NCI-H82 treated with DMSO at 0.1 percent for 48 hours (cell line): ENCODE measurements at regions not wholly inside any gene's neighbourhood (a gene's known extent, or its start where the extent isn't known, plus 50 kb on each side); places are given as distances from the start of the nearest gene placed in this dataset.
"Not testable (repeated sequence)": the region's sequence is repeated elsewhere in the genome, so short reads cannot be mapped to it uniquely, and the experiment has no call there.

ENCODE experiments used
- DNase-seq: peaks from one replicate; lab custom pipeline; 2025; ENCODE audit not compliant: unreplicated experiment; lab: John Stamatoyannopoulos, UW

DNA sequence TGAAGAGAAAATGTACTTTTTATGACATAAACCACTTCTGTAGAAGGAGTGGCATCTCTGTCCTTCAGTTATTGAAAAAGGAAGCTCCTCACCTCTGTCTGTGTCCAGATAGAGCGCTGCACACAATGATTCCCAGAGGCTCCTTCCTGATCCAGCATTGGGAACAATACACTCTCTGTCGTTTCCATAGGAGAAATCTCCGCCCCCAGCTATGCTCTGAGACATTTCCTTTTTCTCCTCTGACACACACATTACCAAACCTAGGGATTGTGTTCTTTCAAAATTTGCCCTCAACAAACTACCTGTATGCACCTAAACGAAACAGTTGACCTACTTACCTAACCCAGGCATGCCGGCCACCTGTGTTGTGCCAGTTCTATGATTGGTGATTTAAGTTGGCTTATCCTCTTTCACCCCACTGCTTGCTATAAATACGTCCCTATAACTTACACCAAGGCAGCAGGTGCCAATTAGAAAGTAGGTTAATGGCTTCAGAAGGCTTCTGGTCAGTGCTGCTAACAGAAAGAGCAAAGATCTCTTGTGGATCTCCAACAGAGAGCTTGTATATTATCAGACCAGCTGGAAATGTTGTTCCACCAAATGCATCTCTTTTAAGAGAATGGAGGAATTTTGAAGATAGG is 140.1 kb upstream of the JCAD start:
- no peak for DNase-seq

DNA sequence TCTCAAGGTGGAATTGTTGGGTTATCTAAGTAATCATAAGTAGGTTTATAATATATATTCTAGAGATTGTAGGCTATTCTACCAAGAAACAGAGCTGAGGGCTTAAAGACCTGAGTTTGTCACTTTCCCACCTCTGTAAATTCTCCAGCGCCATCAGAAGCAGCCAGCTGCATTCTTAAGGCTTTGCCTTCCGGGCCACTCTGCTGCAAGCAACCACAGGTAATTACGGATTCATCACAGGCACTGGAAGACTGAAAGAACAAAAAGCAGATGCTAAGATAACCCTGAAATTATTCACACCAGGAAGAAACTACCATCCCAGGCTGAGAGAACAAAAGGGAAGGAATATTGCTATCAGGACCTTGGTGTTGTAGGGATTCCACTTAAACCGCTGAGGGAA is 137.8 kb upstream of the JCAD start:
- DNase-seq: no peak

DNA sequence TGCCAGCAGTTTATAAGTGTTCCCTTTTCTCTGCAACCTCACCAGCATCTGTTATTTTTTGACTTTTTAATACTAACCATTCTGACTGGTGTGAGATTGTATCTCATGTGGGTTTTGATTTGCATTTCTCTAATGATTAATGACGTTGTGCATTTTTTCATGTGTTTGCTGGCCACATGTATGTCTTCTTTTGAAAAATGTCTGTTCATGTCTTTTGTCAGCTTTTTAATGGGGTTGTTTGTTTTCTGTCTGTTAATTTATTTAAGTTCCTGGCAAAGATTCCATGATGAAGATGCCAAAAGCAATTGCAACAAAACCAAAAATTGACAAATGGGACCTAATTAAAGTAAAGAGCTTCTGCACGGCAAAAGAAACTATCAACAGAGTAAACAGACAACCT is 137.2 kb upstream of the JCAD start:
- not testable (repeated sequence) for DNase-seq

DNA sequence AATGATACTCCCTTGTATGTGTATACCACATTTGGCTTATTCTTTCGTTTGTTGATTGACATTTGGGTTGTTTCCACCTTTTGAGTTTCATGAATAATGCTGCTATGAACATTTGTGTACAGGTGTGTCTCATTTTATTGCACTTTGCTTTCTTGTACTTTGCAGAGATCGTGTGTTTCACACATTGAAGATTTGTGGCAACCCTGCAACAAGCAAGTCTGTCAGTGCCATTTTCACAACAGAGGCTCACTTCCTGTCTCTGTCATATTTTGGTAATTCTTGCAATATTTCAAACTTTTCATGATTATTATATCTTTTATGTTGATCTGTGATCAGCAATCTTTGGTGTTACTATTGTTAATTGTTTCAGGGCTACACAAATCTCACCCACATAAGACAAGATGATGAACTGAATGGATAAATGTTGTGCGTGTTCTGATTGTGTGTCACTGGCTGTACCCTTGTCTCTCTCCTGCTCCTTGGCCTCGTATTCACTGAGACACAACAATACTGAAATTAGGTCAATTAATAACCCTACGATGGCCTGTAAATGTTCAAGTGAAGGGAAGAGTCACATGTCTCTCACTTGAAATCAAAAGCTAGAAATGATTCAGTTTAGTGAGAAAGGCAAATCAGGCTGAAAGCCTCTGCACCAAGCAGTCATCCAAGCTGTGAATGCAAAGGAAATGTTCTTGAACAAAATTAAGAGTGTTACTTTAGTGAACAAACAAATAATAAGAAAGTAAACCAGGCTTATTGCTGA is 133.6 kb upstream of the JCAD start:
- DNase-seq: no peak

DNA sequence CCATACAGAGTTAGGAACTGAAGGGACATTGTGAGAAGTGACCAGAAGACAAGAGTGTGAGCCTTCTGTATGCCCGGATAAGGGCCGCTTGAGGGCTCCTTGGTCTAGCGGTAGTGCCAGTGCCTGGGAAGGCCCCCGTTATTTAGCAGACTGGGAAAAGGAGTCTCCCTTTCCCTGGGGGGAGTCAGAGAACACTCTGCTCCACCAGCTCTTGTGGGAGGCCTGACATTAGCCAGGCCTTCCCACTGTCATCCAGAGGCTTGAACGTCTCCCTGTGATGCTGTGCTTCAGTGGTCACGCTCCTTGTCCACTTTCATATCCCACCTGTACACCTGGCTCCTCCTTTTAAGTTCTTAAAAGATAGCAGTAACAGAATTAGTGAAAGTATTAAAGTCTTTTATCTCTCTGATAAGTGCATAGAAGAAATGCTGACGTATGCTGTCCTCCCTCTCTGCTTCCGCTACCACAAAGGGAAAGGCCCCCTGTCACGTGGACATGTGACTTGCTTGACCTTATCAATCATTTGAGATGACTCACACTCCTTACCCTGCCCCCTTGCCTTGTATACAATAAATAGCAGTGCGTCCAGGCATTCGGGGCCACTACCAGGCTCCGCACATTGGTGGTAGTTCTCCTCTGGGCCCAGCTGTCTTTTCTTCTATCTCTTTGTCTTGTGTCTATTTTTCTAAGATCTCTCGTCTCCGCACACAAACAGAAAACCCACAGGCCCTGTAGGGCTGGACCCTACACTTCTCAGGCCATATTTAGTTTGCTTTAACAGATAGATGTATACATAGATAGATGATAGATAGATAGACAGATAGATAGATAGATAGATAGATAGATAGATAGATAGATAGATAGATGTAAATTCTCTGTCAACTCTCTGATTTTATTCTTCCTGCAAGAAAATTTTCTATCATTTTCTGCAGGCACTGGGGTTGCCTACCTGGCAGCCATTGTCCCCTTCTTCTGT is 131.5 kb upstream of the JCAD start:
- no peak for DNase-seq

DNA sequence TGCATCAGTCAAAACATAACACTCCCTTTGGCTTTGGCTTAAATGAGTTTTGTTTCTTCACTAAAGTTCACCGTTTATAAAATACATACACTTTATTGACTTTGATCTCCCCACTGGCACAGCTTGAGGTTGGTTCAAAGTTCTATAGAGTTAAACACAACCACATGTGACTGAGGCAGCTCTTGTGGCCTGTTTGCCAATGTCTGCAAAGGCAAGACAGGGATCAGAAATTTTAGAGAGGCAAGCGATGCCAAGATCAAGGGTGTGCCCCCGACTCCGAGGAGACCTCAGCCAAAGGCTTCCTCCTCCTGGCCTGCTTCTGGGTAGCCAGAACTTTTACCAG is 129.8 kb upstream of the JCAD start:
- no peak for DNase-seq

DNA sequence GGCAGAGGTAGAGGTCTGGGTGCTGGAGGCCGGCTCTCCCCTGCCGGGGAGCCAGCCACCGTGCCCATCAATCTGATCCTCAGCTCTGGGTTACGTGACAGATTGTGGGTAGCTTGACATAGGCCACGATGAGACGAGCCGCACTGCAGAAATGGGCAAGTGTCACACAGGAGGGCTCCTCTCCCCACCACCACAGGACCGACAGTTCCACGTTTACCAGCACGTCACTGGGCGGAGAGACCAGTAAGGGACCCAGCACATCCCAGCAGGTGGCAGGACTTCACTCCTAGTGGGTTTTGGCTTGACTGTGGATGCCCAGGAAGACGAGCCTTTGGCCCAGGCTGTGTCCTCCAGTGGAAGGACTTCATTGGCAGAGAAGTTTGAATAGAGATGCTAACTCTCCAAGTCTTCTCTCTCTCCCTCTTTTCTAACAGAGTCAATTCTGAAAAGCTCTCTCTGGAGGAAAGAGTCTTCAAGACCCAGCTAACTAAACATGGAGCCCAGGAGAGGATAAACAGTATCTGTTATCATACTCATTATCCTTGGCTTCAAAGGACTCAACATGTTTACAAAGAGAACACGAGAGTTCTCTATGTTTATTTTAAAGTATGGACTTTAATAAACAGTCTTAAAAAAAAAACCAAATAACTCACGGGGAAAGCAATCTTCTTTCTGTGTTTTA is 129.3 kb upstream of the JCAD start:
- no peak for DNase-seq

DNA sequence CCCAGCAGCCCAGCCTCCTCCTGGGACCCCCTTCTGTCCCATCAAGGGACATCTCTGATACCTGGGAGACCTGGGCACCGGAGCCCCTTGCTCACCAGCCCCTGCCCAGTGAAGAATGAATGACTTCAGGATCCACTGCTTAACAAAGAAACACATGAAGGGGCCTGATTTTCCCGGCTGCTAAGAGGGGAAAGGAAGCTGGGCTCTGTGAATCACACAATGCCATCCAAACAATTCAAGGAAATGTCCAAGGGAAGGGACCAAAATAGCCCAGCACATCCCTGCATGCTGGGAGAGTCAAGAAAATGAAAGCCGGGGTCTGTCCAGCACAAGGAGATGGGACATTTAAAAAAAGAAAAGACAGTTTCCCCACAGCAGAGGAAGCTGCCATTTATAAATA is 128.7 kb upstream of the JCAD start:
- DNase-seq: no peak

DNA sequence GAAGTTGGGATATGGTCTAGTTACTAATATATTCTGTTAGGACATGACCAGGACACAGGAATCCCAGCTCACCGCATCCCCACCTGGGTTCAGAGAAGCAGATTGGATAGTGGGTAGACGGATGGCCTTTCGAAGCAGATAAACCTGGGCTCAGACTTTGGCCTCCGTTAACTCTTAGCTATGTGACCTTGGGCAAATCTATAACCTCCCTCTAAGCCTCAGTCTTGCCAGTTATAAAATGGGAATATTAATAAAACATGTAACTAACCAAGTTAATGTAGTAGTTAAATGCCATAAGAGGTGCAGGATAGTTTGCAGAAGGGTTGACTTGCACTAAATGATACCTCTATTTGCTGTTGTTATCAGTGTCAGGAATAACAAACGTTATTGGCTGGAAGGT is 127.6 kb upstream of the JCAD start:
- no peak for DNase-seq

DNA sequence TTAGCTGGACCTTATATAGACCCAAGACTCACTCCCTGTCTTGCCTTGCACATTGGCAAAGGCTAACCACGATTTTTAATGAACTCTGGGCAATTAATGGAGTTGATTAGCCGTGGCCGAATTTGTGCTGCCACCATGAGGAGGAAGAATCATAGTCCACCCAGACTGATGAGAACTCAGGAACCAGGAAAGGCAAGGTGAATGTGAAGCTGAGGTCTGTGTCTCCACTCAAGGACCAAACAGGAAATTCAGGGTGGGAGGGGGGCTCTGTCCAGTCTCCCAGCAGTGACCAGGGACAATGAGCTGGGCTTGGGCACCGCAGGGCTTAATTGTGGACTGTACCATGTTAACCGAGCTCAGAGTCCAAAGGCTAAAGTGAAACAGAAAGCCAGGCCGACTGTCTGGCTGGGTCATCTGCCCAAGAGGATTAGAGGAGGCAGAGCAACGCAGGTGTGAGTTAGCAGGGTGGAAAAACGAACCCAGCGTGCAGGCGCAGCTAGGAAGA is 127.0 kb upstream of the JCAD start:
- no peak for DNase-seq

DNA sequence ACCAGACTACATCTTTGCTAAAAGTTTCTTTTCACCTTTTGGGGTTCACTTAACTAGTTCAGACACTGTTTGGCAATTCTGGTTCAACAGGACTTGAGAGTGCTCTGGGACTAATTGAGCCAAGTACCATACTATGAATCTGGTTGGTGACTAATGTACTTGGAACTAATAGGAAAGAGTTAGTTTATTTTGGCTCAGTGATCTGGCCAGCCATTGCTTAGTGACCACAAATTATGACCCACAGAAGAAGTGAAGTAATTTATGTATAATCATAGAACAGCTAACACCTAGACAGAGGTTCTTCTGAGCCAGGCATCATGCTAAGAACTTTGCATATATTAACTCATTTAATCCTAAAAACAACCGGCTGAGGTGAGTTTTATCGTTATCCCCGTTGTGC is 126.5 kb upstream of the JCAD start:
- no peak for DNase-seq

DNA sequence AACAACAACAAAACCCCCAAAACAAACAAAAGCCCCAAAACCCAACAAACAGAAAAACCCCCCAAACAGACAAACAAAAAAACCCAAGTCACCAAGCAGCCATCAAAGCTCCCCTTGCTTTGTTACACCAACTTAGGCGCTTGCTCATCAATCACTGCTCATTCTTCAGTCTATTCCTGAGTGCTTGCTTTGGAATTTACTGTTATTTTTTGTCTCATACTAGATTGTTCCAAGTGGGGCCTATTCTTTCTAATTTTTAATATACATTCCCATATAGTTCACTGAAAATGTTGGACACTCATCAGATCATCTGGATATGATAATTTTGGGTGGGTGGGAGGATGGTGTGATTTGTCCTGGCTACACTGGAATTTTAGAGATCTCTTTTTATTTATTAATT is 126.0 kb upstream of the JCAD start:
- DNase-seq: no peak

DNA sequence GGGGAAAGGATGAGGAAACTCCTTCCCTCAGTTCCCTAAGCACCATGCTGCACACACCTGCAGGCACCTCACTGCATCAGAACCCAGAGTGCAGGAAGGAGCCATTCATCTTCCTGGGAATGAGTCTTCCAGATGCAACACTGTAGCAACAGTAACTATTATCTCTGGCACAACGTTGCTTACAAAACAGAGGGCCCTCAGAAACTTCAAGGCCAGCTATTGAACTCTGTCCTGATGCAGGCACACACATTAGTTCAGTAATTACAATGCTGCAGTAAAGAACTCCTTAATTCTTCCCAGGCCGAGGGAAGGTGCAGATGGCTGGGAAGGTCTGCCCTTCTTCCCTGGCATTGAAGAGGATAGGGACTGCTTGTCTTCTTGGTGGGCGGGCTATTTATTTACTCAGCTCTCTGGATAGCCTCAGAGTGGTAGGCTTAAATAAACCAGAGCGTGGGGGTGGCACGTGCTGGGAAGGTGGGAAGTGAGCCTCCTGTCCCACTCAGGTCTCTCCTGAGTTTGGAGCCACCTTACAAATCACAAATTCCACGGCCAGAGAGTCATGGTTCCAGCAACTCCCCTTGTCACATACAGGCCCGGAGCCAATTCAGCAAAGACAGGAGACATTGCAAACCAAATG is 125.1 kb upstream of the JCAD start:
- DNase-seq: no peak

DNA sequence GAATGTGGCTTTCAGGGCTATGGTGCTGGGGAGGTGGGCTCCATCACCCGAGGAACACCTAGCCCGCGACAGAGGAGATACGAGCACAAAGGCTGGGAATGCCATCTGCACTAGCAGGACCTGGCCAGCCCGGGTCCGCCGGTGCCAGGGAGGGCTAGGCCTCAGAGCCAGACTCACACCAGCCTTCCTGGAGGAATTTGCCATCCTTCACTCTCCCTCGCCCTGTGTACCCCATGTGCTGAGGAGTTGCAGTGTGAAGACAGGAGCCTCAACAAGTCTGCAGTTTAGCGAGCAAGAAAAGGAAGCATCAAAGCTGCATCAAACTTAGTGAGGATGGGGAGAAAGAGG is 123.6 kb upstream of the JCAD start:
- no peak for DNase-seq

DNA sequence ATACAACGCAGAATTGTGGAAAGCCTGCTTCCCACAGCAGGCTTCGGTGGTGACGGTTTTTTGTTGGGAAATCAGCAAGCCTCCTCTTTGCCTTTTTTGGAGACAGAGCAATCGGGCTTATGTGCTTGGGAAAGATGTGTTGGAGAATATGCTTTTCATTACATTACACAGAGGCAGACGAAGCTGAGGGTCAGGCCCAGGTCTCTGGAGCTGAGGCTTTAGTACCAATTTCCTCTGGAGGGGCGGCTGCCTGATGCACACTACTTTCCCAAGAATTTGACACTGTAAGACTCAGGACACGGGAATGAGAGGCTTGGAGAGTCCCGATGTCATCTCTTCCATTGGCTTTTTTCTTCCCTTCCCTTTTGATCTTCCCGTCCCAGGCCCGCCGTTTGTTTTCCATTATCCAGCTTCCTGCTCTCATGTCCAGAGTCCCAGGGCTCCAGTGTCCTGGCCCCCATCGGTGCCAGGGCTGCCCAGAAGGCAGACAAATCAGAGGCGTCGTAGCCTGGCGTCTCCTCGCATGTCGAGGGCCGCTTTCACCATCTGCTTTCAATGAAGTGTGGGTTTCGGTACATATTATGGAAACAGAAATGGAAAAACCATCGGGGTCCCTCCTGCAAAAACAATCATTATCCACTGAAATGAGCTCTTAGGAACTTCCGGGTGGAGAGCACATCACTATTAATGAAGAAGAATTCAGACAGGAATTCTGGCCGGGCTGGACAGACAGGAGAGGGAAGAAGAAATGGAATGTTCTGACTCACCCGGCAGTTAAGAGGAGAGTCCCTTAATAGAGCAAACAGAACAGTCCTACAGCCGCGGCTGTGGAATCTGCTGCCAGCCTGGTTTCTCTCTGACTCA is 123.0 kb upstream of the JCAD start:
- no peak for DNase-seq

DNA sequence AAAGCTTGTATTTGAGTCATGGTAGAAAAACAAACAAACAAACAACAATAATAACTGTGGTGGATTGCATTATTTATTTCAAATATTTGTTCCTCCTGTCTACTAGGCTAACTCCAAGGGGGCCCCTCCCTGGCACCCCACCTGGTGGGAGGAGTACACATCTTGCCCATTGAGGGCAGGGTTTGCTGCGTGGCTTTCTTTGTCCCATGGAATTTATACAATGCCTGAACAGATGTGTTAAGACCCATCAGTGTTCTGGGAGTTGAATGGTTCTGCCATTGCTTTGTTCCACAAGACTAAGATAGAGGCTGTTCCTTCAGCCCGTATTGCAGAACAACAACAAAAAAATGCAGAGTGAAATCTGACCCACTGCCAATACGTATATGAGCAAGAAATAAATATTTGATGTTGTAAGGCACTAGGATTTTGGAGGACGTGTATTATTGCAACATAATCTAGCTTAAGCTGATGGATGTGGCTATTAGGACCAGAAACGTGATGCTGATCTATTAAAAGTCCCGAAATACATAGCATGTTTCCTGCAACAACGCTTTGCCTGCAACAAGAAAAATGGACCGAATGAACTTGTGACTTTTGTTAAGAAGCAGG is 119.1 kb upstream of the JCAD start:
- no peak for DNase-seq

DNA sequence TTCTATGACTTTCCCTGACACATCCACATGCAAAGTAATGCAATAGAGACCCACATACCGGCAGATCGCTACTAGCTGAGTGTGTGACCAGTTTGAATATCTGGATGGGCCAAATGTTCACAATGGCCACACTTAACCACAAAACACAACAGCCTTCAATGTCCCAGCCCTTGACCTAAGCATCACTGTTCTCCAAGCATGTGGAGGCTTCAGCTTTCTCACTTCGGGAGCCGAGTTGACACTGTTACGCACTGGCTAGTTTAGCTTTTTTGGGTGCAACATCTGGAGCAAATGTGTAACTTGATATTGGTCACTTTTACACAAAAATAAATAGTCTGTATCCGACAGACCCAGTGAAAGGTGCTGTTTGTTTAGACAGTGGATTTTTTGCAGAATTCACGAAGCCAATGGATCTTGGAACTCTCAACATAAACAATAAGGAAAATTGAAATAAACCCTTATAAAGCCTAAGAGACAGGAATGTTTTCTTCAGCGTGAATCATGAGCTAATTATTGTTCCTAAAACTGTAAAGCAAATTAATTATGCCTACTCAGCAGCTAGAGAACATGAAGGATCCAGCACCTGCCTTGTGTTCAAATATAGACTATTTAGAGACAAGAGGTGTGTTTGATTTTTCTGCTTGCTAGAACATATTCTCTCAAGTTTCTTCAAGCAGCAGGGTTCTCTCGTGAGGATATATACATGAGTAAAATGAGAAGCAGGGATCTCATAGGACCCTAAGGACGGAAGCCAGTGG is 117.6 kb upstream of the JCAD start:
- no peak for DNase-seq

DNA sequence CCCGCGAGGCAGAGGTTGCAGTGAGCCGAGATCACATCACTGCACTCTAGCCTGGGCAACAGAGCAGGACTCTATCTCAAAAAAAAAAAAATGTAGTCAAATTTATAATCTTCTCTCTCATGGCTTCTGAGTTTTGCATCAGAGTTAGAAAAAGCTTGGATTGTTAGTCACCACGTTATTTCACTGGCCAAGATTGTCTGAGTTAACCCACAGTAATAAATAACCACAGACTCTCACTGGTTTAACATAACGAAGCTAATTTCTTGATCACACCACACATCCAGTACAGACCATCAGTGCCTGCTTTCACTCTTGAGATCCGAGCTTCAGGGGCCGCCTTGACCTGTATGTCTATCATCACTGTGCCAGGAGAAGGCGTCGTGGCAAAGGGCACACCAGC is 116.8 kb upstream of the JCAD start:
- DNase-seq: no peak

DNA sequence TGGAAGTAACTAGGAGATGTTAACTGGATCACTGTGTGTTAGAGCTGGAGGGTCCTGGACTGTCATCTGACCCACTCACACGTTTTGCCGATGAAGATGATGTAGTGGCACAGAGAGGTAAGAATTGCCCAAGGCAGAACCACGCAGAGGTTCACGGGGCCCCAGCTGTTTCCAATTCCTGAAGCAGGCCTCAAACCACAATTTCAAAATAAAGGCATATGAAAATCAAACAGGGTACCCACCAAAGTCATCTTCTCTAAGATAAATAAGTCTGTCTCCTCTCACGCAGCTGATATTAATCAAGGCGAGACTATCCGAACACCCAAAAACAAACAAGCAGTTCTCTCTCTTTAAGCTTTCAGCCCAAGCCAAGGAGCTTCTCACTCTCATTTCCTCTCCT is 113.3 kb upstream of the JCAD start:
- no peak for DNase-seq
